ENCODE measurements at regions not wholly inside any gene's neighbourhood (a gene's known extent, or its start where the extent isn't known, plus 50 kb on each side); places are given as distances from the start of the nearest gene placed in this dataset.
A peak's percentile ranks its signal among the peaks of the same experiment; 100 is the strongest.
"Not testable (repeated sequence)": the region's sequence is repeated elsewhere in the genome, so short reads cannot be mapped to it uniquely, and the experiment has no call there.

DNA sequence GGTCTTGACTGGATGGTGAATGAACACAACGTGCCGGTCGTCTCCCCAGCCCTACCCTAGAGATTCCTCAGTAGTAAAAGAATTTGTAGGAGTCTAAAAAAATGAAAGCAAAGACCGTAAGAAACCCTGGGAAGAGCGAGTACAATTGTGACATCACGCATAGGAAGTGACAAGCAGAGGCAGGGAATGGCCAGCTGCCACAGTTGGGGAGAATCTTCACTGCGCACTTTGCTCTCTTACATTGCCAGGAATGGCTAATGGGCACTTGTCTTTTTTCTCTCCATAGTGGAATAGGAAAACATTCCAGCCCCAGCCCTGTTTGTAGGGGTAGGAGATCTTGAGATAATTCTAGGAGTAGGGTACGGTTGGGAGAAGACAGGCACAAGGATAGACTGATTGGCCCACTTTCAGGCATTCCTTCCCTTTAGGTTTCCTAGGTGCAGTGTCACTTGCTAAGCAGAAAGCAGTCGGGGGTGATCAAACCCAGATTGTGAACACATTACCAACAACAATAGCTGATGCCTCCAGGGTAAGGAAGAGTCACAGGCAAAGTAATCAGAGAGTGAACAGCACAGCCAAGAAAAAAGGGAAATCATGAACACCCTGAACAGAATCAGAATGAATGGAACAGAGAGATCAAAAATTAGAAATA, 302.7 kb downstream of the MAN2A1 start:
- DNase-seq: no peak

DNA sequence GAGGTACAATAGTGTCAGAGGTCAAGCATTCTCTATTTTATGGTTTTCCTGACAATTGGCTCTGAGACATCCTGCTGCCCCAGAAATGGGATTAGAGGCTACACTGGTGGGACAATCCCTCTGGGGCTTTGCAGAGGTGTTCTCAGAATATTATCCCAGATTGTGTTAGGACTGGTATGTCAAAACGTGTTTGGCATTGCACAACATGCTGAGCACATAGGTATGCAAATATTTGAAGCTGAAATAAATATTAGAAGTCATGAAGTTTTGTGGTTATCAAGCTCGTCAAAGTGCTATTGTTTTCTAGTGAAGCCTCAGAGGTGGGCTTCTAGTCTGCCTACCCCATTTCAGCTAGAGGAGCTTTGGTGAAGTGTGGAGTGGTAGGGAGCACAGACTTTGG, 304.4 kb downstream of the MAN2A1 start:
- no peak for DNase-seq

DNA sequence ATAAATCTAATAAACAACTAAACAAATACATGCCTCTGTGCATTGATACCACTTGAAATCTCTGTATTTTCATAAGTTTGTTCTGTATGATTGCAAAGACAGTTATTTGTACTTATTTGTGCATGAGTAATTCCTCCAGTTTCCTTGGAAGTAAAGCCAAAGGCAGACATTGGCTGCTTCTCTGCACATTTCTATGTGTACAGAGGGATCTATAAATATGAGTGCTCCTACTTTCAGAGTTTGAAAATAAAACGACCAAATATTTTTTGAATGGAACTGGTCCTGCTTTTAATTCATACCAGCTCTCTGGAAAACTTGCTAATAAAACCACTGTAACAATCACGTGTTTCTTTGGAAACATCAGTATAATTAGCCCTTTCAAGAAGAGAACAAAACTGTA, 306.5 kb downstream of the MAN2A1 start:
- DNase-seq: no peak

DNA sequence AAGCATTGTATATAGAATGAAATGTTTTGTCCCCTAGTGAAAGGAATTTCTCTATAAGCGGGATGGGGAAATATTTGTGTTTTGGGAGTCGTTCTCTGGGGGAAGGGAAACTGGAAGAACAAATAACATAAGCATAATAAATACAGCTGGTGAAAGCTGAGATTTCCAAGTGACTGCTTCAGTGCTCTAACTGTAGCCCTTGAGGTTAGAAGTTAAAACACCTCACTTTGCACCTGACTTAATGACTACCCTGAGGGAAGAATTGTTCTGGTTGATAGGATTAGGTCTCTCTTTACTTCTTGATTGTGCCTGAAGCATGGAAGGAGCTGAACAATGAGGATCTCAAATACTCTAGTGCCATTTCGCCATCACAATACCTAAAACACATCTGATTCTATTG, 307.4 kb downstream of the MAN2A1 start:
- DNase-seq: no peak

DNA sequence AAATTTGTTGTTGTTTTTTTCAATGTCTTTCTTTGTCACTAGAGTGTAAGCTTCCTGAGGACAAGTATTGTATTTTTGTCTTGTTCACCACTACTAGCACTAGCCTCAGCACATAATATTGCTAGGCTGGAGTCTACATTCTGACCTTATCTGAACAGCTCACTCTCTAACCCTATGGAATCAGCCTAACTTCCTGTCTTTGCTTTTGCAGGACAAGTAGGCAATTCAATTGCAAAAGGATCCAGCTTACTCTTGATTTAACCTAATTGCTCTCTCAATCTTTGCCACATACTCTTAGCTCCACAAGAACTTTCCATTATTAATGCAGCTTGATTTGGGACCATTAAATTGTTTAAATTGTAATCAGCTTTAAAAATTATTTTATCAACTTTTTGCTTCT, 308.5 kb downstream of the MAN2A1 start:
- no peak for DNase-seq

DNA sequence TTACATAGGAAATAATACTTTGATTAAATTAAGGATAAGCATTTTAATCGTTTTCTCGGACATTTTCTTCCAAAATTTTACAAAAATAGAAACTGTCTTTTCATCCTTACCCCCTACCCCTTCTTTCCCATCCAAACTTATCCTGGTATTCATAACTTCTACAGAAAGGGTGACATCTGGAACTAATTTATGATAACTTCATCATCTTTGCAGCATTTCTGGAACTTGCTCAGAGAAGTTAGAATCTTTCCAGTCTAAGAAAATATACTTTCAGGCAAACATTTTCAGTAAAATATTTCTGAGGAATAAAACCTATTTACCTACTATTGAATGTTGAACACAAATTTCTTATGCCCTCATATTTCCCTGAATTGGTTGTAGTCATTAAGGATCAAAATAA, 309.0 kb downstream of the MAN2A1 start:
- no peak for DNase-seq

DNA sequence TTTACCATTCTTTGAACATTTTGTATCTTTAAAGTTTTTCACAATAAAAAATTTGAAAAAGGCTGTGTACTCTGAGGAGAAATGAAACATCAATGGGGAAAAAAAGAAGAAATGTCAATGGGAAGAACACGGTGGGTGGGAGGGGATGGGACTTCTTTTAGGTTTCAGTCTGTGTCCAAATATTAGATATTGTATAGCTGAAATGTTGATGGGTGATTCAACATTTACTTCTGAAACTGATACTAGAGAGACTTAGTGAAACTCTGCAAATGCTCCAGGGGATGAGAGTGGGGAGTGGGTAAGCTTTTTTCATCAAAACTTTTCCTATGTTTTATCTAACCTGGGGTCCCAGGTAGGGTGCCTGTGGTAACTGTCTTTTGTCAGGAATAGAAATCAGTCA, 311.9 kb downstream of the MAN2A1 start:
- DNase-seq: no peak

DNA sequence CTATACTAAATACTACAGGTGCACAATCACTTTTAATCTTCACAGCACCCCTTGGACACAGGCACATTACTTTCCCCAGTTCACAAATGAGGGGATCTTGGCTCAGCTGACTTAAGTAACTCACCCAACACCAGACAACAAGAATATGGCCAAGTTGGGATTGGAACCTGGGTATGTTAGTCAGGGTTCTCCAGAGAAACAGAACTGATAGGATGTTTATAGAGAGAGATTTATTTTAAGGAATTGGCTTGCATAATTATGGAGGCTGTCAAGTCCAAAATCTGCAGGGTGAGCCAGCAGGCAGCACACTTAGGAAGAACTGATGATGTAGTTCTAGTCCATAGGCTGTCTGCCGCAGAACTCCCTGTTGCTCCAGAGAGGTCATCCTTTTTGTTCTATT, 312.9 kb downstream of the MAN2A1 start:
- no peak for DNase-seq

DNA sequence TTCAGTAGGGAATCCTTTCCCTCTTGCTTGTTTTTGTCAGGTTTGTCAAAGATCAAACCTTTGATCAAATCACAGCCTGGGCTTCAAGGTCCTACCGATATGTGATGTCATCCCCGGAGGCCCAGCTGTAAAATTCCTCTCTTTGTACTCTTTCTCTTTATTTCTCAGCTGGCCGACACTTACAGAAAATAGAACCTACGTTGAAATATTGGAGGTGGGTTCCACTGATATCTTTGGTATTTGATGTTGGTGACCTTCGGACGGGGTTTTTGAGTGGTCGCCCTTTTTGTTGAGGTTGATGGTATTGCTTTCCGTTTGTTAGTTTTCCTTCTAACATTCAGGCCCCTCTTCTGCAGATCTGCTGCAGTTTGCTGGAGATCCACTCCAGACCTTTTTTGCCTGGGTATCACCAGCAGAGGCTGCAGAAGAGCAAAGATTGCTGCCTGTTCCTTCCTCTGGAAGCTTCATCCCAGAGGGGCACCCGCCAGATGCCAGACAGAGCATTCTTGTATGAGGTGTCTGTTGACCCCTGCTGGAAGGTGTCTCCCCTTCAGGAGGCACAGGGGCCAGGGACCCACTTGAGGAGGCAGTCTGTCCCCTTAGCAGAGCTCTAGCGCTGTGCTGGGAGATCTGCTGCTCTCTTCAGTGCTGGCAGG, 316.3 kb downstream of the MAN2A1 start:
- not testable (repeated sequence) for DNase-seq

DNA sequence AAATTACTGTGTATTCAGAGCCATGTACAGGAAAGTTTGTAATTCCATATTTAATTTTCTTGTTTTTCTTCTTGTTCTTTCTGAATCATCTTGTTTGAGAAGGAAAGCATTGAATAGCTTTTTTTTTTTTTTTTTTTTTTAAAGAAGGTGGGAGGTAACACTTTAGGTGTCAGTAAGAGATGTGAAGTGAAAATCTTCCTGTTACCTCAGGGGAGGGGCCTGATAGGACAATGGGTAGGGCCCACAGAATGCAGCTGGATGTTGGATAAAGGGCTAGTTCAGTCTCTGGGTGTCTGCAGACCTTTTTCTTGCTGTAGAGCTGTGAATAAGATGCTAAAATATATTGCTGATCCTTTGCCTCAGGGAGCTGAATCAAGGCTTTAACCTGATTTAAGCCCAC, 317.4 kb downstream of the MAN2A1 start:
- no peak for DNase-seq

DNA sequence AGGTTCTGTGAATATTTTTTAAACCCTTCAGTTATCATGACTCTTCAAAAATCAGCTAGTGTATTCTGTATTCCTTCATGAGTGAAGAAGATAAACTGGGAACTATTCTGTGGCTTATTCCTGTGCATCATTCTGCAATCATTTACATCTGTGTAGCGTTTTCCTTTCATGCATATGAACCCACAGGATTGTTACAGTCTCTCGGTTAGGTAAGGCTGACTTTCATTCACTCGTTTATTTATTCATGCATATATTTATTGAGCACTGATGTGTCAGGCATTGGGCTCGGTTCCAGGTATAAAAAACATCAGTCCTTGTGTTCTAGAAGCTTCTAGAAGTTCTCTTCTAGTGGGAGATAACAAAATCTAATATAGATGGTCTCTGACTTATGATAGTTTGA, 318.4 kb downstream of the MAN2A1 start:
- no peak for DNase-seq

DNA sequence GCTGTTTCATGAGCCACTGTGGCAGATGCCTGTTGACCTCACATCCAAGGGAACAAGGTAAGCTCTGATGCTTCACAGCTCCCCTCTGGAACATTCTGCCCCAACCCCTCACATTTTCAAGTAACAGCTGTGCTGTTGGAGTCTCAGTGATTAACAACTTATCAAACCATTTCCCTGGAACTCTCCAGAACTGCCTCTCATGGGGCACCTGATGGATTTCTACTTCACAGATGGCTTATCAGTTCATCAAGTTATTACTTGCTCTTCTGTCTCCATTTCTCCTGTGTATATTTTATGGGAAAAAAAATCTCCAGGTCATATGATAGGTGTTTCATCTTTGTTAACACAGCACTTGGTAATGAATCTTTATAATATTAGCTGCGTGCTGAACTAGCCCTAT, 322.4 kb downstream of the MAN2A1 start:
- no peak for DNase-seq

DNA sequence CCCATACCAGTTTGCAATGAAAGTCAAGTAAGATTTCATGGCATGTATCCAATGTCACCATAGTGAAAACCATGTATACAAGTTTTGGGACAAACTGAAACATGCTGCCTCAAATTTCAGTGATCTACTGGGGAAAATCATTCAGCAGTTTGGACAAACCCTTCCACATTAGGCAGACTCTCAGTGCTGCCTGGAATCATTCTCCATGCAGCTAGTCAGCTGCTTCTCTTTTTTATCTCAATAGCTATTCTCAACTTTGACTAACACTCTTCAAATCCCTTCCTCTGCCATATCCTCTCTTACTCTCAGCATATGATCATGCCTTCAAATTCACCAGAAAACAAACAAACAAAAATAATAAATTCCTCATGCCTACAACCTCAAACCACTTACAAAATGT, 323.3 kb downstream of the MAN2A1 start:
- DNase-seq: no peak

DNA sequence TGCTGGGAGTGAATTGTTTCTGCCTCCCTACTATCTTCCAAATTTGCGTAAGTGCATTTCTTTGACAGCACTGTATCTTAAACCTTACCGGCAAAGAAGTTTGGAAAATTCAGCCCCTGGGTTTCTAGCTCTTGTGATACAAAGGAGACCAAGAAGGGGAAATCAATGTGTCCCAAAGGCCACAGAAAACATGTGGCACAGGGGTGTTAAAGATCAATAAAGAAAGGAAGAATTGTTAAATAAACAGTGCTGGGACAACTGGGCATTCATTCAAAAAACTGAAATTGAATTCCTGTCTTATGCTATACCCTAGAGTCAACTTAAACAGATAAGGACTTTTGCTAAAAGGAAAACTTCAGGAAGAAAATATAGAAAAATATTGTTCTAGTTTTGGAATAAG, 328.1 kb downstream of the MAN2A1 start:
- DNase-seq: no peak

DNA sequence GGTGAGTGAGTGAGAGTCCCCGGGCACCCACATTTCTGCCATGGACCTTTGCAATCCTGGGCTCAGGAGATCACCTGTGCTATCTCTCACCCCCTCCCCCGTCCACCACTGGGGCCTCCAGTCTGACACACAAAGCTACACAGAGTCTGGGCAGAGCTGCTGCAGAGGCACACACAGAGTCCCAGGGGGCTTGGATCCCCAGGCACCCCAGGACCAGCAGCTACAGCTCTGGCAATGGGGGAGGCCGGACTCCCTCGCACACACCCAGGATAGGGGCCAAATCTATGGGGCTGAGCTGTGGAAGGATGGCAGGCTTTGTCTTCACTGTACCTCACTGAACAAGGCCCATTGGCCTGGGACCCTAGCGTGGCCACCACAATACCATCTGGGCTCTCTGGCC, 328.8 kb downstream of the MAN2A1 start:
- DNase-seq: no peak

DNA sequence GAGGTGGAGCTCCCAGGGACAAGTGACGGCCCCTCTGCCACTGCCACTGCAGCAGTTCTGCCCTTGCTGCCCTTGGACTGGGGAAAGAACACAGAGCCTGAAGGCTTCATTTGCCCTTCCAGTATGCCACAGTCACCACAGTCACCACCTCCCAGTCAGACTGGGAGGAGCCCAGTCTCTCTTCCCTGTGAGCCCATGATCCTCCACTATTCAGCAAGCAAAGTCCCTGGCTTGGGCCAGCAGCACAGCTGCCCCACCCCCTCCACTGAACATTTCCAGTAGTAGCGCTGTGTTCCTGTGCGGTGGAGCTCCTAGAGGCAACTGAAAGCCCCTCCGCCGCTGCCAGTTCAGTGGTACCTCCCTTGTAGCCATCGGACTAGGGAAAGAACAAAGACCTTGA, 329.4 kb downstream of the MAN2A1 start:
- DNase-seq: no peak

DNA sequence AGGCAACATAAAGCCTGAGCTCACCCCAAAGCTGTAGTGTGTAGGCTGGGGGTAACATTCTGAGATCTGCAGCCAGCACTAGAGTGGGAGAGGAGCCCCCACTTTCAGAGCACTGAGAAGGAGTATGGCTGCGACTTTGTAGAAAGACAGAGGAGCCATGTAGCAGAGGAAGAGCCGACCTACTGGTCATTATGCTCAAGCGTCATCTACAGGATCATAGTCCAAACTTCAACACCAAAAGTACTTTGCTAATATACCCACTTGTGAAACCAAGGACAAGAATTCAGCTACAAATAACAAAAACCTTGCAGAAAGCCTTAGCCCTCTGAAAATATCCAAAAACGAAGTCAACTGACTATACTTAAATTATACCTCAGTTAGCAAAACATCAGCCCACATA, 330.1 kb downstream of the MAN2A1 start:
- DNase-seq: no peak

DNA sequence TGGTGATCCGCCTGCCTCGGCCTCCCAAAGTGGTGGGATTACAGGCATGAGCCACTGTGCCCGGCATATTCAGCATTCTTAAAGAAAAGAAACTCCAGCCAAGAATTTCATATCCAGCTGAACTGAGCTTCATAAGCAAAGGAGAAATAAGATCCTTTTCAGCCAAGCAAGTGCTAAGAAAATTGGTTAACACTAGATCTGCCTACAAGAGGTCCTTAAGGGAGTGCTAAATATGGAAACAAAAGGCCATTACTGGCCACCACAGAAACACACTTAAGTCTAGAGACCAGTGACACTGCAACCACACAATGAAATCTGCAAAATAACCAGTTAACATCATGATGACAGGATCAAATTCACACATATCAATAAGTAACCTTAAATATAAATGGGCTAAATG, 331.5 kb downstream of the MAN2A1 start:
- no peak for DNase-seq

DNA sequence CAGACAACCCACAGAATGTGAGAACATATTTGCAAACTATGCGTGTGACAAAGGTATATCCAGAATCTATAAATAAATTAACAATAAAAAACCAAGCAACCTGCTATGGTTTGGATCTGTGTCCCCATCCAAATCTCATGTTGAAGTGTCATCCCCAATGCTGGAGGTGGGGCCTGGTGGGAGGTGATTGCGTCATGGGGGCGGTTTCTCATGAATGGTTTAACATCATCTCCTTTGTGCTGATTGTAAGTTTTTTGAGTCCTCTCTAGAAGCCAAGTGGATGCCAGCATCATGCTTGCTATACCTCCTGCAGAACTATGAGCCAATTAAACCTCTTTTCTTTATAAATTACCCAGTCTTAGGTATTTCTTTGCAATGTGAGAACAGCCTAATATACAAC, 335.4 kb downstream of the MAN2A1 start:
- no peak for DNase-seq

DNA sequence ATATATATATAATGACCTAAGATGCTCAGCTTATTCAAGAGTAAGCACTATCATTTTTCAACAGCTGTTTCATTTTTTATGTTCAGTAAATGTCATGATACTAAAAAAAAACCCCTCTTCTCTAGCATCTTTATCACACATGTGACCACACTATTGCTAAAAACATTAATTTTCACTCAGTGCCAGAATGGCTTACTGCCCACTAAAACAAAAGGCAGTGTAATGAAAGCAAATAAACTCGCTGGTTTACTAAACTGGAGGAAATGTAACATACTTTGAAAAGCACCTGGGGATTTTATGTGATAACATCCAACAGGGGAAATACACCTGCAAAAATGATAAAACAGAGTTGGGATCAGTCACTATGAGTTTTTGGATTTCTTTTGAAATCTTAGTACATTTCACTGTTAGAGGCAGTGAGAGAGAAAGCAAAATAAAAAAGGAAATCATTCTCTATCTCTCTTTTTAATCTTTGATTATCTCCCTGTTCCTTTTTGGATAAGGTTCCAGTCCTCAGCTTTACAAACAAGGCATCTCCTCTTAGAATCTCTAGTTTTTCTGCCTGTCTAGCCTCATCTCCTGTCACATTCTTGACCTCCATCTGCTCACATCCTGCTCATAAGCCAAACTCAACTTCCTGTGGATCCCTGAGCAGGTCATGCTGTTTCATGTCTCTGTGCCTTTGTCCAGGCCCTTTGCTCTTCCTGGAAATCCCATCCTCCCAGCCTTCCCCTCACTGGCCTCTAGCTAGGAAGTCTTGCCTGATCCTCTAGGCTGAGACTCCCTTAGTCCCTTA, 338.0 kb downstream of the MAN2A1 start:
- no peak for DNase-seq

DNA sequence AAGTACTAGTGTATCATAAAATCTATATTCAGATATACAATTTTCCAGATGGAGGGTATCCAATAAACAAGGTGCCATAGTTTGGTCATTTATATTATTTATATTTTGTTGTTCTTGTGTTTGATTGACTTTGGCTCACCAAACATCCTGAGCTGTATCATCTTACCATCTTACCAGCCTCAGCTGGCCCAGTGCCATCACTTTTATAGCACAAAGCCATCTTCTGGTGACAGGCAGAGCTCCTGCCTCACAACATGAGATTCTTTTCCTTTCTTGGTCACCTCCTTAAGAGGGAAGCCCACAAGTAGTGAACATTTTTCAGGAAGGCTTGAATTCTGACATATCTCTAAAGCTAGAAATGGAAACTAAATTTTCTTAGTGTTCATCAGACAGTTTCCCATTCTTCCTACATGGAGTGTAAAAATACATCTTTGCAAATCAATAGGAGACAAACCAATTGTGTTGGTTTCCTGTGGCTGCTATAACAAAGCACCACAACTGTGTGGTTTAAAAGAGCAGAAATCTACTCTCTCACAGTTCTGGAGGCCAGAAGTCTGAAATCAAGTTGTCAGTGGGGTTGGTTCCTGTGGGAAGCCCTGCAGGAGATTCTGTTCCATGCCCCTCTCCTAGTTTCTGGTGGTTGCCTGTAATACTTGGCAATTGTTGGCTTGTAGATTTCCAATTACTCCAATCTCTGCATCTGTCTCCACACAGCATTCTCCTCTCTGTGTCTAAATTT, 341.8 kb downstream of the MAN2A1 start:
- DNase-seq: peak; percentile 13

DNA sequence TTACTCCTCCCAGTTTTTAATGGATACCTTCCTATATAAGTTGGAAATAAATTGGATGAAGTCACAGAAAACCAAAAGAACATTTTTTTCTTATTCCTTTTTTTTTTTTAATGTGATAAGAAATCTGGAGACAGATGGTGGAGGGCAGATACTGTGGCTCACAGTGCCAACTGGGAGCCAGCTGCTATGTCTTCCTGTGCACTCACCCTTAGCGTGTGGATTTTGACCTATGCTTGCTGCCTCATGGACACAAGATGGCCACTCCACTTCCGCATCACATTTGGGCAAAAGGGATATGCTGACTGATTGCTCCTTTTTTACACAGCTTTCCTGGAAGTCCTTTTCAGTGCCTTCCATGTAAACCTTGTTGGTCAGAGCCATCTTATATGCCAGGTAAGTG, 342.6 kb downstream of the MAN2A1 start:
- DNase-seq: no peak

DNA sequence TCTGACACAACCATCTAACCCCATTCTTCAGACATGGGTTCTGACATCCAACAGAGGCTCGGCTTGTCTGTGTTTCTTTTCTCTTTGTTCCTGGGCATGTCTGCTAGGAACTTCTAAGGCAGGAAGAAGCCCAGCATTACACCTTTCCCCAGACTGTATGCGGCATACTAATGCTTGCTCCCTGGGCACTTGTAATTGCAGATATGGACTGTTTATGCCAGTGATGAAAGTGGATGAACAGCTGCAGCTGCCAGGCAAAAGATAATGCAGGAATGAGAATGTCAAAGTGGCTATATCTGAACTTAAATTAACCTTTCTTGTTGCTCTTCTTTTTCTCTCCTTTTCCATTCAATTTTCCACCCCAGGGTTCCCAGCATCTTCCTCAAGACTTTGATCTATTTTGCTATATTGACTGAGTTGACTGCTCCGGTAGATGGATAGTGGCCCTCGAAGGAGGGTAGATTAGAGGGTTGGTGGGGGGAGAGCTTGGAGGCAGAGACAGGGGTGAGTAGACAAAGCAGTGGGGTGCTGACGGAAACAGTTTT, 344.4 kb downstream of the MAN2A1 start:
- DNase-seq: no peak
